ENCODE measurements at regions not wholly inside any gene's neighbourhood (a gene's known extent, or its start where the extent isn't known, plus 50 kb on each side); places are given as distances from the start of the nearest gene placed in this dataset.

DNA sequence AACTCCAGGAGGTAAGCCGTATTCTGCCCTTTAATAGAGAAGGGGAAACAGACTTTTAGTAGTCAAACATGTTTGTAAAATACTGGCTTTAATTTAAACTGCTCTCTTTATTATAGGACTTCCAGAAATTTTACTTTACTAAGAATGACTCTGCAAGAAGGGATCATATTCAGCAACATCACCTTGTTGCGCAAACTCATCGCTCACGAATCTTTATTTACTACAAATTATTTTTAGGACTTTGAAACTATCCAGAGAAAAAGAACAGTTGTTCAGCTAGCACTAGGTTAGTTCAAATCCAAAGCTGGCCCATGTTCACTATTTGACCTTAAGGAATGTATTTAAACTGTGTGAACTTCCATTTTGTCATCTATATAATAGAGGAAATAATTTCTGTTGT, 498.3 kb upstream of the TENM4 start:
- CTCF ChIA-PET: interaction anchor here (0.7 kb wide), 1 partner anchor 740 kb away, joined by 3 read pairs; no protein-coding TSS in a partner anchor
- 31% methylated on average over 4 of the region's 4 CpGs for WGBS (ENCODE audit: missing lambda C conversion rate)
- TF ChIP-seq, protein P1, sequence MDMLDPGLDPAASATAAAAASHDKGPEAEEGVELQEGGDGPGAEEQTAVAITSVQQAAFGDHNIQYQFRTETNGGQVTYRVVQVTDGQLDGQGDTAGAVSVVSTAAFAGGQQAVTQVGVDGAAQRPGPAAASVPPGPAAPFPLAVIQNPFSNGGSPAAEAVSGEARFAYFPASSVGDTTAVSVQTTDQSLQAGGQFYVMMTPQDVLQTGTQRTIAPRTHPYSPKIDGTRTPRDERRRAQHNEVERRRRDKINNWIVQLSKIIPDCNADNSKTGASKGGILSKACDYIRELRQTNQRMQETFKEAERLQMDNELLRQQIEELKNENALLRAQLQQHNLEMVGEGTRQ (IDR thresholded peaks at IDR 0.05): no peak
- TF ChIP-seq, protein P2, sequence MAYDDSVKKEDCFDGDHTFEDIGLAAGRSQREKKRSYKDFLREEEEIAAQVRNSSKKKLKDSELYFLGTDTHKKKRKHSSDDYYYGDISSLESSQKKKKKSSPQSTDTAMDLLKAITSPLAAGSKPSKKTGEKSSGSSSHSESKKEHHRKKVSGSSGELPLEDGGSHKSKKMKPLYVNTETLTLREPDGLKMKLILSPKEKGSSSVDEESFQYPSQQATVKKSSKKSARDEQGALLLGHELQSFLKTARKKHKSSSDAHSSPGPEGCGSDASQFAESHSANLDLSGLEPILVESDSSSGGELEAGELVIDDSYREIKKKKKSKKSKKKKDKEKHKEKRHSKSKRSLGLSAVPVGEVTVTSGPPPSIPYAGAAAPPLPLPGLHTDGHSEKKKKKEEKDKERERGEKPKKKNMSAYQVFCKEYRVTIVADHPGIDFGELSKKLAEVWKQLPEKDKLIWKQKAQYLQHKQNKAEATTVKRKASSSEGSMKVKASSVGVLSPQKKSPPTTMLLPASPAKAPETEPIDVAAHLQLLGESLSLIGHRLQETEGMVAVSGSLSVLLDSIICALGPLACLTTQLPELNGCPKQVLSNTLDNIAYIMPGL (CRISPR knock-in tag; IDR thresholded peaks at IDR 0.05; ENCODE audit: borderline replicate concordance): no peak
- TF ChIP-seq EHF (CRISPR knock-in tag; IDR thresholded peaks at IDR 0.05) (no peak), PHF8 (IDR thresholded peaks at IDR 0.05; ENCODE audit: borderline replicate concordance, low read depth) (no peak), FOSB (CRISPR knock-in tag; IDR thresholded peaks at IDR 0.05) (no peak), POLR2AphosphoS2 (conservative IDR thresholded peaks at IDR 0.05; ENCODE audit: low read length) (no peak), MYC (IDR thresholded peaks at IDR 0.05; ENCODE audit: borderline replicate concordance, low read length) (no peak), MAFK (IDR thresholded peaks at IDR 0.05; ENCODE audit: partially characterized antibody) (no peak), HOXB5 (CRISPR knock-in tag; IDR thresholded peaks at IDR 0.05) (no peak), CBX8 (IDR thresholded peaks at IDR 0.05) (no peak), CHD2 (IDR thresholded peaks at IDR 0.05; ENCODE audit: low read length, partially characterized antibody) (no peak), ESRRA (IDR thresholded peaks at IDR 0.05; ENCODE audit: borderline replicate concordance, low read length) (no peak), MAZ (IDR thresholded peaks at IDR 0.05; ENCODE audit: borderline replicate concordance, low read depth, low read length) (no peak), CHD4 (IDR thresholded peaks at IDR 0.05; ENCODE audit: borderline replicate concordance) (no peak), HEYL (CRISPR knock-in tag; IDR thresholded peaks at IDR 0.05) (no peak), EHMT2 (IDR thresholded peaks at IDR 0.05; ENCODE audit: low read depth) (no peak), HOXB13 (CRISPR knock-in tag; IDR thresholded peaks at IDR 0.05; ENCODE audit: low read depth) (no peak), RAD21 (conservative IDR thresholded peaks at IDR 0.05 in 1 of 2, IDR thresholded peaks at IDR 0.05 in 1 of 2) (no peak)
- TF ChIP-seq, protein P3, sequence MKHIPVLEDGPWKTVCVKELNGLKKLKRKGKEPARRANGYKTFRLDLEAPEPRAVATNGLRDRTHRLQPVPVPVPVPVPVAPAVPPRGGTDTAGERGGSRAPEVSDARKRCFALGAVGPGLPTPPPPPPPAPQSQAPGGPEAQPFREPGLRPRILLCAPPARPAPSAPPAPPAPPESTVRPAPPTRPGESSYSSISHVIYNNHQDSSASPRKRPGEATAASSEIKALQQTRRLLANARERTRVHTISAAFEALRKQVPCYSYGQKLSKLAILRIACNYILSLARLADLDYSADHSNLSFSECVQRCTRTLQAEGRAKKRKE (CRISPR knock-in tag; IDR thresholded peaks at IDR 0.05; ENCODE audit: low read depth): no peak
- Histone ChIP-seq H3K27ac (no peak overlapping the region), H3K4me3 (no peak overlapping the region), H3K4me2 (no peak overlapping the region), H3K4me1 (no peaks in the 10 kb centered on the region), H3K9me3 (no peaks in the 10 kb centered on the region)
- FAIRE-seq (no peak), ATAC-seq (no peak), DNase-seq (ENCODE audit: low read depth in 1 of 2, low spot score in 1 of 2) (no peak)
- POLR2A ChIA-PET: no interaction called here

DNA sequence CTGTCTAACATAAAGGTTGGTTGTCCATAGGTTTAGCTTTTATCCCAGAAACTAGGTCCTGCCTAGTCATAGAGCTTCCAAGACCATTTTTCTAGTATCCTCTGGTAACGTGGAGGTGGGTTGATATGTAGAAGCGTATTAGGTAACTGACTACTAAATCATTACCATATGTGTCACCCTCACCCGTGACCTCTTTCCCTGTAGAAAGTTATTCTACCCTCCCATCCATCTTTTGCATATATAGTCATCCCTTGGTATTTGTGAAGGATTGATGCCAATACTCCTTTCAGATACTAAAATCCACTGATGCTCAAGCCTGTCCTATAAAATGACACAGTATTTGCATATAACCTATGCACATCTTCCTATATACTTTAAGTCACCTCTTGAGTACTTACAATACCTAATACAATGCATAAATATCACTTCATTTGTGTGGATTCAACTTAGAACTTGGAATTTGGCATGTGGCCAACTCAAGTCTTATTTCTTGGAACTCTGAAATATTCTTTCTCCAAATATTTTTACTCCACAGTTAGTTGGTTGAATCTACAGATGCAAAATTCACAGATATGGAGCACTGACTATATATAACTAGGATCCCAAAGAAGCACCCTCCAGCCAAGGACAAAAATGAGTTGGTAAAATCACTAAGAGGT, 497.0 kb upstream of the TENM4 start:
- no peak for FAIRE-seq
- H3K27ac ChIP-seq: no peak overlapping the region
- WGBS (ENCODE audit: missing lambda C conversion rate): 0% methylated on average over 3 of the region's 3 CpGs
- ChIA-PET POLR2A (no interaction called here), CTCF (no interaction called here)
- DNase-seq (ENCODE audit: low read depth in 1 of 2, low spot score in 1 of 2): no peak
- H3K4me3 ChIP-seq: no peak overlapping the region
- no peaks in the 10 kb centered on the region for H3K9me3 ChIP-seq
- H3K4me2 ChIP-seq: no peak overlapping the region
- H3K4me1 ChIP-seq: no peaks in the 10 kb centered on the region
- TF ChIP-seq GATA3 (IDR thresholded peaks at IDR 0.05; ENCODE audit: borderline replicate concordance) (no peak), FOSB (CRISPR knock-in tag; IDR thresholded peaks at IDR 0.05) (no peak), TFCP2L1 (CRISPR knock-in tag; IDR thresholded peaks at IDR 0.05) (no peak), SMC3 (IDR thresholded peaks at IDR 0.05) (no peak), POLR2A (IDR thresholded peaks at IDR 0.05; ENCODE audit: low read length) (no peak), HDAC2 (IDR thresholded peaks at IDR 0.05) (no peak), CBX8 (IDR thresholded peaks at IDR 0.05) (no peak), TP53 (CRISPR knock-in tag; IDR thresholded peaks at IDR 0.05) (no peak), SREBF2 (IDR thresholded peaks at IDR 0.05) (no peak), NR3C1 (IDR thresholded peaks at IDR 0.05) (no peak), KDM1A (IDR thresholded peaks at IDR 0.05; ENCODE audit: low read depth) (no peak), MAZ (IDR thresholded peaks at IDR 0.05; ENCODE audit: borderline replicate concordance, low read depth, low read length) (no peak), EHF (CRISPR knock-in tag; IDR thresholded peaks at IDR 0.05) (no peak), POLR2AphosphoS2 (conservative IDR thresholded peaks at IDR 0.05; ENCODE audit: low read length) (no peak), HOXA7 (CRISPR knock-in tag; IDR thresholded peaks at IDR 0.05) (no peak), ZSCAN20 (CRISPR knock-in tag; IDR thresholded peaks at IDR 0.05) (no peak)
- TF ChIP-seq, protein P4, sequence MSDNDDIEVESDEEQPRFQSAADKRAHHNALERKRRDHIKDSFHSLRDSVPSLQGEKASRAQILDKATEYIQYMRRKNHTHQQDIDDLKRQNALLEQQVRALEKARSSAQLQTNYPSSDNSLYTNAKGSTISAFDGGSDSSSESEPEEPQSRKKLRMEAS (IDR thresholded peaks at IDR 0.05): no peak
- TF ChIP-seq, protein P5, sequence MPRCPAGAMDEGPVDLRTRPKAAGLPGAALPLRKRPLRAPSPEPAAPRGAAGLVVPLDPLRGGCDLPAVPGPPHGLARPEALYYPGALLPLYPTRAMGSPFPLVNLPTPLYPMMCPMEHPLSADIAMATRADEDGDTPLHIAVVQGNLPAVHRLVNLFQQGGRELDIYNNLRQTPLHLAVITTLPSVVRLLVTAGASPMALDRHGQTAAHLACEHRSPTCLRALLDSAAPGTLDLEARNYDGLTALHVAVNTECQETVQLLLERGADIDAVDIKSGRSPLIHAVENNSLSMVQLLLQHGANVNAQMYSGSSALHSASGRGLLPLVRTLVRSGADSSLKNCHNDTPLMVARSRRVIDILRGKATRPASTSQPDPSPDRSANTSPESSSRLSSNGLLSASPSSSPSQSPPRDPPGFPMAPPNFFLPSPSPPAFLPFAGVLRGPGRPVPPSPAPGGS (IDR thresholded peaks at IDR 0.05): no peak
- ATAC-seq: no peak
